ENCODE measurements at regions not wholly inside any gene's neighbourhood (a gene's known extent, or its start where the extent isn't known, plus 50 kb on each side); places are given as distances from the start of the nearest gene placed in this dataset.

DNA sequence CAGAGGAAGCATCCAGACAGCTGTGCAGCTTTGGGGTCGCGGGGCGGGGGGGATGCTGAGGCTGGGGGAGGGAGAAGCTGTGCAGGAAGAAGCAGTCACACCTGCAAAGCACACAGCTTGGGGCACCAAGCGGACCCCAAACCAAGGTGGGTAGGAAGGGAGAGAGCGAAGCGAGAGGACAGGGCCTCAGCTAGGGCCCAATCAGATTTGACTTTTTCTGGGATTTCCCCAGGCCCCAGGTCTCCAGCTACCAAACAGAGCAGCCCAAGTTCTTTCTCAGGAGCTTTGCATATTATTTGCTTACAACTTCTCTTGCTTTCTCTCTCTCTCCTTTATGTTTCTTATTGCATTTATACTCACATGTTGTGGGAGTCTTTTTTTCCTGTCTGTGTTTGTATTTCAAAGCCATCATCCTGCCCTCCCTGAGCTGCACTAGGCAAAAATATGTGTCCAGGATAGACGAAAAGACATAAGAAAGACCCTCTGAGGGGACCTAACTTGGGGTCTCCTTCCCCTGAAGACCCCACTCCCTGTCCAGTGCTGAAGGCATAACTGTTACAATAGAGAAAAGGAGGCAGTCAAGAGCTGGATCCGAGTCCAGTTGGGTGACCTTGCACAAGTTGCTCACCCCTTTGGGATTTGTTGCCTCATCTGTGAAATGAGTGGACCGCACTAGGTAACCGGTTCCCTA lies 50.6 kb upstream of the SMNDC1 start:
- peak; percentile 59 for DNase-seq

DNA sequence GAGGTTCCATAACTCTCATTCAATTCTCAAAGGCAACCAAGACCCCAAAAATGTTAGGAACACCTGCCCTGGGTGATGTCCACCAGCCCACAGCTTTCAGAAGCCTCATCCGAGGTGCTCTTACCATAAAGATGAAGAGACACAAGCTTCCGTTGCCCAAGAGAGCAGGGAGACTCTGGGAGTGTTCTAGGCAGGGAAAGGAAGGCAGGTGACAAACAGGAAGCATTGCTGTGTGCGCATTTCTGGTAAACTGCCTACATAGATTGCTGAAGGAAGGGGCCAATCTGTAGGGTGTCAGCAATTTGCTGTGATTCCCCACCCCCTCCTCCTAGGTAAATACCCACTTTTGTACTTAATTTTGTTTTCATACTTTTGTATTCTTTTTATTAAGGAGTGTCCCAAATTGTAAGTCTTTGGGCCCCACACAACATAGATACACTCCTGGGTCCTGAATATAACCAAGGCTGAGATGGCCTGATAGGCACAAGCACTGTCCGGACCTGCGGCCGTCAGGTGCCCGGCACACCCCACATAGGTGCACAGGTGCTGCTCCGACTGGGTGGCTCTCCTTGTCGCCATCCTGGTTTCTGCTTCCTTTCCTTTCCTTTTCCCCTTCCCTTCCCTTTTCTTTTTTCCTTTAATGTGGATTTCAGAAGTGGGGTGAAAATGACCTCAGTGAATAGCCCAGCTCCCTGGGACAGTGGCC lies 51.4 kb upstream of the SMNDC1 start:
- peak; percentile 71 for DNase-seq

DNA sequence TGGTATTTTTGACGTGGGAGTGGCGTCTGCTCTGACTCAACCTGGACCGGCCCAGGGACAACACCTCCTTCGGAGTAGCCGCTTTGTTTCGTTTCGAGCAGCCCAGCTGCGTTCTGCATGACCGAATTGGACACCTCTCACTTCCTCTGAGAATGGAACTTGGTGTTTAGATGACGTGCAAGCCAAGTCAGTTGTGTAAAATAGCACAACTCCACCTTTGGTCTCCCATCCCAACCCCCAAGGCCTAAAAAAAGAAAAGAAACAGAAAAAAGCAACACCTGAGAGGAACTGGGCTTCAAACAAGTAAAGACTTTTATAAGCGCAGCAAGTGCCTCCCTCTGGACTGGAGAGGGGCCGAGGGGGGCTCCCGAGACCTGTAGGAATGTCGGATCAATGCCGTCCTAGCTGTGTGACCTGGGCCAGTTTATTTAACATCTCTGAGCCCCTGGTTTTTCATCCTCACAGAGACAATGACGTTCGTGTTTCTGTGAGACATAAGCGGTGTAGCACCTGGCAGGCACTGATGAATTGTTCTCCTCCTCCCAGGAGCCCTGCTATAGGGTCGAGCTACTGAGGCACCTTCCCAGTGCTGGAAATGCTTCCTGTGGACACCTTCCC lies 52.0 kb upstream of the SMNDC1 start:
- DNase-seq: peak; percentile 95

DNA sequence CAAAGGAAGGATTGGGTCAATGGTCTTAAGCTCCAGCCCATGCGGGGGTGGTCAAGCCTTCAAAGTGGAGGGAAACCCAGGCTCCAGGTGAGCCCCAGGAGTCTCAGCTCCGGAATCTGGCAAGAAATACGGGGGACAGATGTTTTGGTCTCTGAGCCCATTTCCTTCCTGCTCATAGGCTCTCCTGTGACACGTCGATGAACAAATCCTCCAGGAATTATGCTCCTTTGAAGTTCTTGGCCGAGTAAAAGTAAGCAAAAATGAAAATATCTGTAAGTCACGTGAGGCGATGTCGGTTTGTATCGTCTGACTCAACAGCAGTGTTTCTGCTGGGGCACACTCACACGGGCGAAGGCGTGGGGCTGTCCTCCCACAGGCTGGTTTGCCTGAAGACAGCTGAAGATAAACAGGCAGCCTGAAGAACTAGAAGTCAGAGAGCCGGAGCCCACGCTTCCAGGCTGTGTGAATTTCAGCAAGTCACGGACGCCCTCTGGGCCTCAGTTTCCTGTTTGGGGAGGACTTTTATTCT lies 52.6 kb upstream of the SMNDC1 start:
- peak; percentile 83 for DNase-seq

DNA sequence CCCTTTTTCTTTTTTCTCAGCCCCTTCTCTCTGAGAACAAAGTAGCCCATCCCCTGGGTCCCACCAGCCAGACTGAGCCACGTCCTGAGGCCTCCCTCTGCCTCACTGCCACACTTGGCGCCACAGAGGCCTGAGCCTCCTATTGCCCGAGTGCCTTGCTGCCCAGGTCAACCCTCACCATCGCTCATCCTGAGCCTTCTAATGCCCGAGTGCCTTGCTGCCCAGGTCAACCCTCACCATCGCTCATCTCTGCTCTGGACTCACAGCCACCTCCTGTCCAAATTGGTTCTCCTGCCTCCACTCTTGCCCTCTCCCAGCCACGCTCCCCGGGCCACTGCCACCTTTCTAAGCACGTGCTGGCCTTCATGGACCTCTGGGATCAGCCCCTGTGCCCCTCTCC lies 53.2 kb upstream of the SMNDC1 start:
- DNase-seq: no peak

DNA sequence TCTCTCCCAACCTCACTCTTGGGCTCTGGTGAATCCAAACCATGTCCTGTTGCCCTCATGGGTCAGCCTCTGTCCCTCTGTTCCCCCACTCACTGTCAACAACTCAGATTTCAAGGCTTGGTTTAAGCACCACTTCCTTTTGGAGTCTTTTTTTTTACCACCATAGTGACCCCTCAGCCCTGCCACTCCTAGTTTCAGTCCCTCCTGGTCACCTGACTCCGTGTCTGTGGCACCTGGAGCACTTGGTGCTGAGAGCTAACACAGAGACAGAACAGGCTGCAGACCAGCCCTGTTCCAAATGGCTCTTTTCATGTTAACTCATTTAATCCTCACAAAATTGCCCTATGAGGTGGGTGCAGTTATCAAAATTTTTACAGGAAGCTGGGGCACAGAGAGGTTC lies 53.6 kb upstream of the SMNDC1 start:
- DNase-seq: no peak

DNA sequence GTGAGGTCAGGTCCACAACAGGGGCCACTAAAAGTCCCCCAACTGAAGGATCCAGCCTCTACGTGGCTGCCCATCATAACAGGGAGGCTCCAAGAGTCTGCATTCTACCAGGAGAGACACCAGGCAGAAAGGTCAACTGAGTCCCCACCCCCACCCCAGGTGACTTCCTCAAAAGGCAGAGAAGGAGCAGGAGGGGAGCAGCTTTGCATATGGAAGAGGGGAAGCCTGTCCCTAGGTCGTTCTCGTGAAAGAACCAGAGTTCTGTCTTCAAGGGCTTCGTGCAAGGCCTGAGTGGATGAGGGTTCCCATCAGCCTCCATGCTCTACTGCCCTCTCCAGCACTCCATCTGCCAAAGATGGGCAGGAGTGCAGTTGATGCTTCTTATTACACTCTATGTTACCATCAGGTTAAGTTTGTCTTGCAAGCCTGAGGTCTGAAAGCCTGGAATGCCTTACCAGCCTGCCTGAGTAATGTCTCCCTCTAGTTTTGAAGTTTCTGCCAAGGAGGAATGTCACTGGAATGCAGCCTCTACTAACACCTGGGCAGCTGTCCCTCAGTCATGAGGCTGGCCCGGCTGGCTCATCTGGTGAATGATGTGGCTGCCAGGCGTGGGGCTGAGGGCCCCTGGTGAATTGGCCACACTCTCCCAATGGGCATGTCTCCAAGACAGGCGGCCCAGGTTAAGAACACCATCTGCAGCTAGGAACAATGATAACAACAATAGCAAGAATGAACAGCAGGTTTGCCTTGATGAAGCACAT lies 54.3 kb upstream of the SMNDC1 start:
- DNase-seq: no peak

DNA sequence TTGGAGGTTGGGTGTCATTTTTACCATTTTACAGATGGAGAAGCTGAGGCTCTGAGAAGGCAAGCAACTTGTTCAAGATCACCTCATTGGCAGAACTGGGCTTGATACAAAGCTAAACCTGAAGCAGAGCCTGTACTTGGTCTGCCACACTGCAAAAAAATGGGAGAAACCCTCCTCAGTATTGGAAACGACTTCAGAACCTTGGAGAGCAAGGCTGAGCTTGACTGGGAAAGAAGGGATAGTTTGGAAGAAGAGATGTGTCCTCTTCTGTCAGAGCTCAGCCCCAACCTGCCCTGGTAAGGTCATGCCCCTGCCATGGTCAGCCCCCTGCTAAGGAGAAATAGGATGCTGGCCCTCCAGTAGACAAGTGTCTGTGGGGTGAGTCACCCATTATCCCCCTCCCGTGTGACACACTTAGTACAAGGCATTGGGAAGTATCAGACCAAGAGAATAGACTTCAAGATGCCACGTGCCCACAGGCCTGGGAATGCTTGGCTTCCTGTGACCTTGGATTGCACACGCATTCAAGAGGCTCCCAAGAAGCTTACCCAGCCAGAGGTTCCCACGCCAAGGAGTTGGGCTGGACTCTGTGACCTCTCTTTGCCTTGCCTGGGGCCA lies 56.2 kb upstream of the SMNDC1 start:
- no peak for DNase-seq

DNA sequence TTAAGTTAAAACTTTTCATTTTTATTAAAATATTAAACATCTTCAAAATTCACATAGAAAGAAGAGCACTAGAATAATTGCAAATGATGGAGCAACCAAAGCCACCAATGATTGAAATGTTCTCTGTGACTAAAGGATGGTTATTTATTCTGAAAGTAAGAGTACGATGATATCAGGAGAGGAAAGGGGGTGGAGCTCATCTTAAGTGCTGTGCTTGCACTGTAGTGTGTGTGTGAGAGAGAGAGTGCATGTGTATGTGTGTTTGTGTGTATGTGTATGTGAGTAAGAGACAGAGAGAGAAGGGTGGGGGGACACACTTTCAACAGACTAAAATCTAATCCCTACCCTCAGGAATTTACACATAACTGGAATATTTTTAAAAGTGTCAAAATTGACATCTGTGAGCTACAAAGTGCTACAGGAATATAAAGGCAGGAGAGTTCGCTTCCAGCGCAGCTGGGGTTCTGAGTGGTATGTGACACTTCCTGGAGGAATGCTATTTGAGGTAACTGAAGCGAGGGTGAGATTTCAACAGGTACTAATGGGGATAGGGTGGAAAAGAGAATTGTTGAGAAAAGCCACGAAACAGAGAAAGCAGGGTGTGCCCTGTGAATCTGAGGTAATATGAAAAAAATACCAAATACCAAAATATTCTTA lies 57.2 kb upstream of the SMNDC1 start:
- DNase-seq: peak; percentile 84

DNA sequence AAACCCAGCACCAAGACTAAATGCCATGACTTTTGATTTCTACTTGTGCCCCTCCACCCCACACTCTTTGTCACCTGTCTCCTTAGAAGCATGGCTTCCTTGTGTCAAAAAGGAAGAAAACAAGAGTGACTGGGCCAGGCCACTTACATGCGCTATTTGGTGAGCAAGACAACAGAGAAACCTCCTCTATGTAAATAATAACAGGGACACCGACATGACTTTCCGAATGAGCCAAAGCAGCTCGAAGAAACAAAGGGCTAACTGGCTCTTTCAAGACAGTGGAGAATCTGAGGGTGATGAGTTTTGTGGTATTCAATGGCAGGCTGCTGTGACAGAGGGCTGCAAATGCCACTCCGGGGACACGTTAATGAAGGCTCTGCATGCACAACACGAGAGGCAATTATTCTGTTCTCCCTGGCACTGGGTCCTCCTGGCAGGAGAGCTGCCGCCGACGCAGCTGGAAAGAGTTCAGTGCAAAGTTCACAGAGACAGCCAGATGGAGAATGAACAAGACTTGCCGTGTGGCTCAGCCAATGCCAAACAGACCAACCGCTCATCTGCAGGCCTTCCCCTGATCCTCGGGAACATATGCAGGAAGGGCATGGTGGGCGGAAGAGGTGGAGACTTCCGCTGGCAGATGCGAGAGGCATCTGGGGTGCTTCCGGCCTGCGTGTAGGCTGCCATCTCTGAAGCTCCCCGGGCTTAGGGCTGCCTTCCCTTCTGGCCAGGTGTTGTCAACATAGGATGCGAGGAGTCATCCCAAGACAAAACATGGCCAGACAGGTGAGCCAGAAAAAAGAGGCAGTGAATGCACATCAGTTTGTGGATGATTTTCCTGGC lies 59.1 kb upstream of the SMNDC1 start:
- peak; percentile 70 for DNase-seq

DNA sequence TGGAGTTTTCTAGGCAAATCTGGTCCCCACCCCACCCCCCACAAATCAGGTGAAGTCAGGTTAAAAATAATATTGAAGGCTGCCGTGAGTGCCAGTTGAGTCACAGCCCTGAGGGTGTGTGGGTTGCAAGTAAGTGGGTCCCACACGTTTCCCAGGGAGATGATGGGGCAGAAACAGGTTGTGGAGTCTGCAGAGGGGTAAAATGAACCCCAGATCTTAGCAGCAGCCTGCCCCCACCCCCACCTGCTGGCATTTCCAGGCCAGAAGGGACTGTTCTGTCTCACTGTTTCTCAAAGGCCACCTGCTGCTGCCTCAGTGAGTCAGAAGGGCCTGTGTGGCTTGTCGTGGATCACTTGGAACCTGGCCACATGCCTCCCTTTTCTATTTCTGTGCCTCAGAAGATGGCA lies 59.8 kb upstream of the SMNDC1 start:
- peak; percentile 28 for DNase-seq

DNA sequence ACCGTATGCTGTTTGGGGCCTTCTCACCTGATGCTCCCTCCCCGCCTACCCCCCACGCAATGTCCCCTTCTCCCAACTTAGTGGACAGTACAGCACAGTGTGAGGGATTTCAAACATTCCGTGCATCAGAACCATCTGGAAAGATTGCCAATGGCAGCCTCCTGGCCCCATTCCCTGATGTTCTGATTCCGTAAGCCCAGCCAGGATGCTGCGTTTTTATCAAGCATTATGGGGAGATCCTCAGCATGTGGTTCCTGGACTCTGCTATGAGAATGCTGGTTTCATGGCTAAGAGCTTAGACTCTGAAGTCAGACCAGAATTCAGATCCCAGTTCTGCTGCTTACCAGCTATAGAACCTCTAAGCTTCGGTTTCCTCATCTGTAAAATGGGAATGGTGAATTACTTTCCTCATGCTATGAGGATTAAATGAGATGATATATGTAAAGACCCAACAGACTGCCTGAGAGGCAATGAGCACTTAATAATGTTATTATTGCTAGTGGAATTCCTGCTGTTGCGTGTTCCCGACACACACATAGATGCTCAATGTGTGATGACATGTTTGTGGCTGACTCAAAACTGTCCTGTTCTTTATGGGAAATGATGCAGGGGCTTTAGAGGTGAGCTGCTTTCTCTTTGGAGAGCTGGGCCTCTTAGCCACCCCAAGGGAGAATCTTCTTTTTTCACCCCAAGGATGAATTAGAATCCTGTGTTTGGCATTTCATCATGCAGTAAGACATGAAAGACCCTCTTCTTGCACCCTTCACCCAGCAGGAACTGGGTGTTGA lies 60.8 kb upstream of the SMNDC1 start:
- peak; percentile 61 for DNase-seq

DNA sequence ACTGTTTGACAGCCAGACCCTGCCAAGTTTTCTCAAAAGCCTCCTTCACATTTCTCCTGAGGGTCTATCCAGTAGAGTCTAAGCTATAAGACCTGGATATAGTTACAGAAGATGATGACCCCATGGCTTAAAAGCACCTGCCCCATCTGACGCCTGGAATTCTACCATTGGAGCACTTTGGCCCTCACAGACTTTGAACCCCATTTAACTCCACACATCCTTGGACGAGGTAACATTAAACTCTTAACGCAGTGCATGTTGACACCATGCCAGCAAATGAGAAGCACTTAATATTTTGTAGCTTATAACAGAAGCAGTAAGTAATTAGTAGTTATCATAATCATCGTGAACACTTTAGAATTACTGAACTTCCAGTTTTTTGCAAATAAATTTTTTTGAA lies 61.9 kb upstream of the SMNDC1 start:
- DNase-seq: no peak

DNA sequence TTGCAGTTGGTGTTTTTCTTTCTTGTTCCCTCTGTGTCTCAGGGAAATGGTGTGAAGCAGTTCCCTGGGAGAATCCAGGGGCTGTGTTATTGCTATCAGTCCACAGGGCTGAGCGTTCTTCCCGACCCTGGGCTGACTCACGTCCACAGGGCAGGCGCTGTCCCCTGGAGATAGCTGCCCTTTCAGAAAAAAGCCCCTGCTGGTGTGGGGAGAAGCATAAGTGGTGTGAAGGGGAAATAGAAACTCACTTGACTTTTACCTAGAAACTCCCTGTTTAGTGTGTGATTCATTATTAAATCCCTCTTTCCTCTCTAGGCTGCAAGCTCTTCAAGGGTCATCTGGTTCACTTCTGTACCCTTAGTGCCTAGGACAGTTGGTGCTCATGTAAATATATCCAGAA lies 63.3 kb upstream of the SMNDC1 start:
- DNase-seq: no peak

DNA sequence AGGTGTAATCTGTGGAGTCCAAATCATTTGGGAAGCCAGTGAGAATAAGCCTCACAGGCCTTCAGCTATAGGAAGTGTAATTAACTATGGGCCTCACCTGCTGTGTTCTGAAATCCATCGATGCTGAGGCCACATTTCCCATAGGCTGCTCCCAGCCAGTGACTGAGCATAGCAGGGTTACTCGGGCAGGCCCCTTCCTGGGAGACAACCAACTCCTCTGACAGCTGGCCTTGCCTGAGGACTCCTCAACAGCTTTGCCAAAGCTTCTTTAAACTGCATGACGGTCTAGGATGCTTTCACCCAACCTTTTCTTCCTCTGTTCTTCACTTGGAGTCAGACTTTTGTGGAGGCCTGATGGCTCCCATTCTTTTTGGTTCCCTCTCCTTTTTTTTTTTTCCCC lies 63.8 kb upstream of the SMNDC1 start:
- no peak for DNase-seq

DNA sequence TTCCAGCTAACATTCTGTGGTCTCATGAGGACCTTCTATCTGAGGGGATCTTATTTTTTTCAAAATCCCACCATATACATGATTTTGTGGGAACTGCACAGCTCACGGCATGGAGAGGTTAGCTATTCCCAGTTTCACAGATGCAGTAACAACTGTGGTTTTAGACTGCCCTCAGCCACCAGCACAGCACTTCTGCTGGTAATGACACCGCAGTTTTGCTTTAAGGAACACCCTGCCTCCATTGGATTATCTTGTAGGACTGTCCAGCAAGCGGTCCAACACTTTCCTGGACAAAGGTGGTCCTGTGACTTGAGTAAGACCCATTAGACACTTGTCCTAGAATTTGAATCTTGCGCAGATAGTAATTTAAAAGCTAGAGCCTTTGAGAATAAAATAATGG lies 65.3 kb upstream of the SMNDC1 start:
- no peak for DNase-seq

DNA sequence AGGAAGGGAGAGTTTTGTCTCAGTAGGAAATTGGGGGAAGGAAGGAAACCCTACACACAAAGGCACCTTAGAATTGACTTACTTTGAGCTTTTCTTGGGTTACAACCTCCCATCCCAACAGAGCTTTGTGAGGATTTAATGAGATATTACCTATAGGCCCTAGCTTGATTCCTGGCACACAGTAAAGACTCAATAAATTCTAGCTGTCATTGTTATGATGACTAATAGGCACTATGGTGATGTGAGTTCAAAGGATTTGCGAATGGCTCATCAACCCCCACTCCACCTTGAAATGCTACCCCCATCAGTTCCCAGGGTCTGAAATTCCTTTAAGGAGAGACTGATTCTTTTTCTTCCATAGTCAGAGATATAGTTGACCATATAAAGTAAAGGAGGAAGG lies 67.9 kb upstream of the SMNDC1 start:
- DNase-seq: no peak

DNA sequence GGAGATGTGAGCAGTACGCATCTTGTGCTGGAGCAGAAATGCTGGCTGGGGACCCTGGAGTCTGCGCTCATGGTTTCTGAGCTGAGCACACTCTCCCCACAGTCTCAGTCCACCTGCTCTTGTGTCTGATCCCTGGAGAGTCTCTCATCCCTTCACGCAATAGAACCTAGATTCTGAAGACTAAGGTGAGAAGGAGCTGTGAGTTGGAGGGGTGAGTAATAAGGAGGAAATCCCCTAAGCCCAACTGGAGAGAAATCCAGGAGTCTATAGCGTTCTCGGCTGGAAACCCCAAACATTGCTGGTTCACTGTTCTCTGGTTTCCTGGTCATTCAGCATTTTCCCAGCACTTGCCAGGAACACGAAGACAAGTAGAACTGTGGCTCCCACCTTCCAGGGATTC lies 68.3 kb upstream of the SMNDC1 start:
- DNase-seq: no peak

DNA sequence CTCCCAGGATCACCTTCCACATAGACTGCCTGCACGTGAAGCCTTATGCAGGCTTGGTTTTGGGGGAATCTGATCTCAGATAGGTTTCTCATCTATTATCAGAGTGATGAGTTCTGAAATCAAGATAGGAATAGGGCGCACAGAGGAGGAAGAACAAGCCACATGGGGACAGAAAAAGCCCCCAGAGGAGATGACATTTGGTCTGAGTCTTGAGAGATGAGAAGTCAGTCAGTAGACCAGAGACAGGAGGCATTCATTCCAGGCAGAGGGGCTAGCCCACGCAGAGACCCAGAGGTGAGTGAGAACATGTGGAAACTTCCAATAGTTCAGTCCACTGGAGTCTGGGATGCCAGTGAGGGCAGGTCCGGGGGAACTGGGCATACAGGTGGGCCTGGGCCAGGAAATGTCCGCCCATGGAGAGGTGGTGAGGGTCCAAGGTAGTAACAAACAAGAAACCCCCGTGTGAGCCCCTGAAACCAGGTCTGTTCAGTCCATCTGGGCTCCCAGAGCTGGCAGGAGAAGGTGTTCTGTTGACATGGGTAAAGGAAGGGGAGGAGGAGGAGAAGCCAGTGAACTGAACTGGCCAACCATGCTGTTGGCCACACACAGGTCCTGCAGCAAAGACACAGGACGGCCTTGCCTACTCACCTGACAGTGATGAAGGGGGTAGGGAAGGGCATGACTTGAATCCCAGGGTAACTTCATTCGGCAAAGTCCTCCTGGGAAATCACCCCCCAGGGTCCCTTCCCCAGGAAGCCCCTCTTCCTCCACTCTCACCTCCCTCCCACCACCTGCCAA lies 69.3 kb upstream of the SMNDC1 start:
- no peak for DNase-seq

DNA sequence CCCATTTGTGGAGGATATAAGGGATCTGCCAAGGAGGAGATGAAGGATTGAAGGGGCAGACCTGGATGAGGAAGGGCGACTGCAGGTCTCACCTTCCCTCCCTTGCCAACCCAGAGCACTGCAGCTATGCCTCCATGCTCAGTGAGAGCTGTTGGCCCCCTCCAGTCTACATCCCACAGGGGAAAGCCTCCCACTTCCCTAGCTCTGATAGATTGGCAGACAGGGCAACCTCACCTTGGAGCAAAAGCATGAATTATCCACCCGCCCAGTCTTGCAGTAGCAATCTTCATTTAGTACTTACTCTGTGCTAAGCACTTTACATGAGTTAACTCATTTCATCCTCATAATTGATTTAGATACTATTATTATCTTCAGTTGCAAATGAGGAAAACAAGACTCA lies 70.4 kb upstream of the SMNDC1 start:
- no peak for DNase-seq
